Smooth muscle cell (in vitro differentiated cells): ENCODE measurements at regions not wholly inside any gene's neighbourhood (a gene's known extent, or its start where the extent isn't known, plus 50 kb on each side); places are given as distances from the start of the nearest gene placed in this dataset.

Source experiments
- DNase-seq: peaks from one replicate; lab custom pipeline; 2025; ENCODE audit not compliant: unreplicated experiment; lab: John Stamatoyannopoulos, UW
- H2AFZ ChIP-seq: fragments of 200-600 bp; sonication (generic); 2 replicates; pipeline ENCODE4 v1.6.0; 2016; ENCODE audit warnings: antibody characterized with exemption, low read depth, mild to moderate bottlenecking
- H3F3A ChIP-seq: fragments of 200-600 bp; sonication (generic); 2 replicates; pipeline ENCODE4 v1.6.0; 2017; ENCODE audit warnings: antibody characterized with exemption, low read depth
- H3K27ac ChIP-seq: fragments of 200-600 bp; sonication (generic); 2 replicates; pipeline ENCODE4 v1.5.1; 2016; ENCODE audit warnings: low read depth, mild to moderate bottlenecking
- H3K27me3 ChIP-seq: fragments of 200-600 bp; sonication (generic); 2 replicates; pipeline ENCODE4 v1.6.1; 2016; ENCODE audit warnings: low read depth, mild to moderate bottlenecking
- H3K36me3 ChIP-seq: fragments of 200-600 bp; sonication (generic); 2 replicates; pipeline ENCODE4 v1.5.1; 2016; ENCODE audit warnings: low read depth
- H3K4me1 ChIP-seq: fragments of 200-600 bp; sonication (generic); 2 replicates; pipeline ENCODE4 v1.5.1; 2016; ENCODE audit warnings: low read depth
- H3K4me2 ChIP-seq: fragments of 200-600 bp; sonication (generic); 2 replicates; pipeline ENCODE4 v1.6.0; 2016; ENCODE audit warnings: mild to moderate bottlenecking
- H3K4me3 ChIP-seq: fragments of 200-600 bp; sonication (generic); 2 replicates; pipeline ENCODE4 v1.5.1; 2016; ENCODE audit warnings: mild to moderate bottlenecking
- H3K79me2 ChIP-seq: fragments of 200-600 bp; sonication (generic); 2 replicates; pipeline ENCODE4 v1.6.0; 2016; ENCODE audit warnings: low read depth, mild to moderate bottlenecking
- H3K9ac ChIP-seq: fragments of 200-600 bp; sonication (generic); 2 replicates; pipeline ENCODE4 v1.6.0; 2016; ENCODE audit warnings: low read depth
- H3K9me3 ChIP-seq: fragments of 200-600 bp; sonication (generic); replicated peaks from 2 replicates; pipeline ENCODE4 v1.5.1; 2016; ENCODE audit warnings: low read depth
- H4K20me1 ChIP-seq: fragments of 200-600 bp; sonication (generic); 2 replicates; pipeline ENCODE4 v1.6.0; 2016; ENCODE audit warnings: low read depth
- CTCF ChIP-seq: fragments of 200-600 bp; sonication (generic); IDR thresholded peaks from 2 replicates; pipeline ENCODE4 v1.5.1; 2017; ENCODE audit warnings: borderline replicate concordance, mild to moderate bottlenecking, antibody characterized with exemption; ENCODE audit not compliant: insufficient read depth, poor library complexity, severe bottlenecking
- WGBS: methylation state at CpG from one replicate; pipeline ENCODE4 v1.1.7; 2016; ENCODE audit warnings: low lambda C conversion rate; 5-methylcytosine and 5-hydroxymethylcytosine counted together

GRCh38 chr6:145247692-145248419, 487.5 kb downstream of the EPM2A start:
- DNase-seq, result no peak
- Histone ChIP-seq H3K9ac (no peak overlapping the region), H3K4me2 (no peak overlapping the region), H3K4me1 (peaks cover 13% of the 10 kb centered on the region), H3K9me3 (no peaks in the 10 kb centered on the region), H3K4me3 (no peak overlapping the region), H4K20me1 (no peaks in the 10 kb centered on the region), H3K27me3 (no peaks in the 10 kb centered on the region), H3F3A (peaks cover 4% of the 10 kb centered on the region), H3K79me2 (no peaks in the 10 kb centered on the region), H3K36me3 (no peaks in the 10 kb centered on the region), H2AFZ (no peak overlapping the region), H3K27ac (no peak overlapping the region)
- WGBS, result 45% methylated on average over 6 of the region's 6 CpGs
- TF ChIP-seq CTCF, result no peak

- H3K9me3 ChIP-seq, result no peaks in the 10 kb centered on the region
- no peak for DNase-seq
- no peaks in the 10 kb centered on the region for H3F3A ChIP-seq
- H4K20me1 ChIP-seq, result no peaks in the 10 kb centered on the region
- no peaks in the 10 kb centered on the region for H3K79me2 ChIP-seq
- H3K4me2 ChIP-seq, result no peak overlapping the region
- 94% methylated on average over 3 of the region's 3 CpGs for WGBS
- no peak for TF ChIP-seq CTCF
- H2AFZ ChIP-seq, result no peak overlapping the region
- no peak overlapping the region for H3K9ac ChIP-seq
- H3K4me1 ChIP-seq, result peaks cover 3% of the 10 kb centered on the region
- no peak overlapping the region for H3K4me3 ChIP-seq
- no peaks in the 10 kb centered on the region for H3K36me3 ChIP-seq
- no peaks in the 10 kb centered on the region for H3K27me3 ChIP-seq
- no peak overlapping the region for H3K27ac ChIP-seq
Observed at GRCh38 chr6:145250436-145250835, 484.9 kb downstream of the EPM2A start.

DNA sequence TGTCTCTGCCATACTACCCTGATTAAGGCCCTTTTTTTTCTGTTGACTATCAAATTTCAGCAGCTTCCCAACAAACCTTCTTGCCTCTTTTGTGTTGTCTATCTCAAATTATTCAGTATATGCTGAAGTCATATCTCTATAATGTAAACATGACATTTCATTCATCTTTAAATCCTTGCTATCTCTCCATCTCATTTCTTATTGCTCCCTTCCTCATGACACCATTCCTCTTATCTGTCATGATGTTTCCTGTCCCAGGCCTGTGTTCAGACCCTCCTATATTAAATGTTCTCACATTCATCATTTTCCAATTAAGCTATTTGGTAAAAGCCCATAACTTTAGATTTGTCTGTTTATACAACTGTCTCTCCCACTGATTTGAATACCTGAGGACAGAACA, 482.6 kb downstream of the EPM2A start:
- Histone ChIP-seq H4K20me1 (no peaks in the 10 kb centered on the region), H2AFZ (no peak overlapping the region), H3K36me3 (no peaks in the 10 kb centered on the region), H3K4me3 (no peak overlapping the region), H3F3A (no peaks in the 10 kb centered on the region), H3K4me2 (no peak overlapping the region), H3K27ac (no peak overlapping the region), H3K9me3 (no peaks in the 10 kb centered on the region), H3K27me3 (no peaks in the 10 kb centered on the region), H3K4me1 (no peaks in the 10 kb centered on the region), H3K79me2 (no peaks in the 10 kb centered on the region), H3K9ac (no peak overlapping the region)
- no peak for TF ChIP-seq CTCF
- DNase-seq, result no peak

- H3K27ac ChIP-seq, result no peak overlapping the region
- H2AFZ ChIP-seq, result no peak overlapping the region
- H3K27me3 ChIP-seq, result no peaks in the 10 kb centered on the region
- H3K4me1 ChIP-seq, result no peaks in the 10 kb centered on the region
- no peaks in the 10 kb centered on the region for H4K20me1 ChIP-seq
- H3K79me2 ChIP-seq, result no peaks in the 10 kb centered on the region
- H3K36me3 ChIP-seq, result no peaks in the 10 kb centered on the region
- no peaks in the 10 kb centered on the region for H3F3A ChIP-seq
- H3K4me2 ChIP-seq, result no peak overlapping the region
- DNase-seq, result no peak
- WGBS, result 81% methylated on average over 5 of the region's 5 CpGs
- no peak overlapping the region for H3K9ac ChIP-seq
- TF ChIP-seq CTCF, result no peak
- H3K9me3 ChIP-seq, result no peaks in the 10 kb centered on the region
- H3K4me3 ChIP-seq, result no peak overlapping the region
Observed at GRCh38 chr6:145254649-145255401, 480.5 kb downstream of the EPM2A start.
